Activated effector memory CD4-positive, alpha-beta T cell treated with Interleukin-2 at 50 U/mL for 16 hours (primary cell): ENCODE measurements at regions not wholly inside any gene's neighbourhood (a gene's known extent, or its start where the extent isn't known, plus 50 kb on each side); places are given as distances from the start of the nearest gene placed in this dataset.

Experiments used
- DNase-seq: peaks from one replicate; pipeline ENCODE4 v3.0.0-alpha.2; 2020

DNA sequence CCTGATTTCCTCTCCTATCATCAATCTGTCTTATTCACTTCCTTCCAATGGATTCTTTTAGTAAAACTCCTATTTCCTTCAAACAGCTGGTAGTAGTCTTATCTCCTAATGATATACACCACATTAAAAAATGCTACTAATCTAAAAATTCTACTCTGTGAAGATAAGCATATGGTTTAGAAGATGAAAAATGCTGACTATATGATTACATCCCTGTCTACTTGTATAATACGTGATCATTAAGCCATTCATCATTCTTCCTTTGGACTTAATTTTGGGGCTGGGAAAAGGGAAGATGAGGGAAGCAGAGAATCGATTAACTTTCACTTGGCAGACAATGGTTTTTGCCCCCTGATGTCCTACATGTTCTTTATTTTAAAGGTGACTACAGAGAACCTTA lies 453.1 kb downstream of the NSUN3 start:
- no peak for DNase-seq

DNA sequence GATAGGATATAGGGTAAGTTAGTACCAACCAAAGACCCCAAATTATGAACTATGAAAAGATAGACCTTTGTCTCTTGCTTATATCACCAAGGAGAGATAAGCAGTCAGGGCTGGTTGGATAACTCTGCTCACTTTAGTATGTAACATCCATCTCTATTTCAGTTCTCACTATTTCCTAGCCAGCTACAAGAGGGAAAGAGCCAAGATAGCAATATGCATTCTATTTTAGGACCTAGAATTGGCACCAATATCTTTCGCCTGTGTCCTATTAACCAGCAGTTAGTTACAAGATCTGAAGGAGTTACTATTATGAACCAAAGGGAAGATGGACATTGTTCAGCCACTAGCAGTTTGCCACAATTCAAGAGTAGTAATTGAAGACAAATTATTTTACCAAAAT lies 457.5 kb downstream of the NSUN3 start:
- DNase-seq: no peak

DNA sequence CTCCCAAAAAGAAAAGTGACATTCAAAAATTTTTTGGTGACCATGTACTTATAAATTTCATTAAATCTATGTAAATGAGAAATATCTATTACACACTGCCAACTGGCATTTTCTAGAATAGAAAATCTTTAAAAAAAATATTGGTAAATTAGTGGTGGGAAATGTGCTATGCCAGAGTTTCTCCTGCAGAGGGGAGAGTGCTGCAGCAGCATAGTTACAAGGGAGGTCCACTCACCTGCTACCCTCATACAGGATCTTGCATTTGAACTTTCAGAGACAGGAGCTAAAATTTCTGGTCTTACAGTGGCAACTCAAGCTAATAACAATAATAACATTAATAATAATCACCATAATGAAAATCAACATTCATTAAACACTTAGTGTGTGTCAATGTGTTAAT lies 459.6 kb downstream of the NSUN3 start:
- no peak for DNase-seq

DNA sequence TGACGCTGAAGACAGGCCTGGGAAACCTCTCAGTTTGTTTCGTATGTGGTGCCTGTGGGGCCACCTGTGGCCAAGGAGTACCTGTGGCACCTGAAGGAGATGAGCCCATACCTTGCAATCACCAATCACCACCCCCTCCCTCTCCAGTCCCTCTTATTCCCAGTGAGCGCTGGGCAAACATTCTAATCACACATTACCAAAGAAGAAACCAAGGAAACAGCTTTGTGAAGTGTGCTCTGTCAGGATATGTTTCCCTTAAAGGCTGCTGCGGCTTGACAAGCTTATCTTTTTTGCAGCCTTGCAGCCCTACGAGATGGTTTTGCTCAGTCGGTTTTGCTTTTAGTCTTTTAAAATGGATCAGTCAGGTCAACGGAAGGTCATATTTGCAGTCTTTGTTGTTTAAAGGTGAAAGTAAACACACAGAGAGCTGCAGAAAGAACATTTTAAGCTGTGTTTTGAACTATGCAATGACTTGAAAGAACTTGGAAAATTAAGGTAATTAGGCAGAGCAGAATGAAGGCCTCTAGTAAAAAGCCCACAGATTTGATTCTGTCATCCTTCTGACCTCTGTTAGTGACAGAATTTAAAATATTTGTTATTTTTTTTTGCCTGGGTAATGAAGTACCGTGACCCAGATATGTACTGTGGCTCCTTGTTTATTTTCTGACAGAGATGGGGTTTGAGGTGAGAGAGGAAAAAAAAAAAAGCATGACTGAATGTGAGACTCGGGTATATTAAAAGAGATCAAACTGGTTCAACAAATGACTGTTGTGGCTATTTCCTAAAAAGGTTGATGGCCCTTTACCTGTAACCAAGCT lies 461.4 kb downstream of the NSUN3 start:
- DNase-seq: no peak

DNA sequence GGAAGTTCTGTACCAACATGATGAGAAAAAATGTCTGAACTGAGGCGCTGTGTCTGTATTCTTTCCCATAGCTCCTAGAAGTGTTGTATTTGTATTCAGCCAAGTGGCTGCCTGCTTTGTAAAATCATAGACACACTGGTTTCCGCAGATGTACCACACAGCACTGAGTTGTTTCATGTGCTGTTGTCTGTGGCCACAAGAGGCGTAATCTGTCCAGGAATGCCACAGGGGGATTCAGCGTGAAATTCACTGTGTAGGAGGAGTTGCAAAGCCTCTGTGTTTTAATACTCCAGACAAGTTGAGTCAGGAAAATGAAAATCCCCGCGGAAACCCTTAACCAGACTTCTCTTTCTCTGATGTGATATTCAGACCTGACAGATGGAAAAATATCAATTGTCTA lies 462.2 kb downstream of the NSUN3 start:
- no peak for DNase-seq

DNA sequence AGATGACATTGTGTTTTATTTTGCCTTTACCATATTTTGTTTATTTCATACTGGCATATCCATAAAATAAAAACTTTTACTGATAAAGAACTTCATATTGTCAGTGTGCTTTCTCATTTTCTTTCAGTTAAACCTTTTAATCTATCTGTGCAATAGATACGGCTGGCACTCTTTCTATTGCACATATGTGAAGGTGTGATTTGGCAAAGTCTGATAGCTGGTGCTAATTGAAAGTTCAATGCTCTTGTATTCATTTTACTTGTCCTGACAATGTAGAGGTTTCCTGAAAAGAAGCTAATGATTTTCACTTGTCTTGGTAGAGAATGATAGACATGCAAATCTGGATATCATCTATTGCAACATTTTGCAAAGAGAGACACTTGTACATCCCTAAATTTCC lies 467.0 kb downstream of the NSUN3 start:
- DNase-seq: no peak

DNA sequence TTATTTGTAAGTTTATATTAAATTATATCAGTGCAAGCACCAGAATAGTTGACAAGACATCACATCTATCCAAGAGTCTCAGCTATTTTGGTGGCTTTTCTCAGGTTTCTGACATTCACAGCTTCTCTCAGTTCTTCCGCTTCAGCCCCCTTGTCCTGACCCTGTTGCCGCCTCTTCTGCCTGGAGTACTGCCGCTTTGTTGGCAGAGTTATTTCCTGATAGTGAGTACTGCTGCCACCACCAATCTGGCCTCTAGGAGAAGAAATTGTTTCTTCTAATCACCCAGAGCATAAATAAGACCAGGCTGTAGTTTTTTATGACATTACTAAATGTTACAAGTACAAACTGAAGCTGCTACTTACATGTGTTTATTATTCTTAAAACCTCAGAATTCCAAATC lies 470.1 kb downstream of the NSUN3 start:
- DNase-seq: no peak

DNA sequence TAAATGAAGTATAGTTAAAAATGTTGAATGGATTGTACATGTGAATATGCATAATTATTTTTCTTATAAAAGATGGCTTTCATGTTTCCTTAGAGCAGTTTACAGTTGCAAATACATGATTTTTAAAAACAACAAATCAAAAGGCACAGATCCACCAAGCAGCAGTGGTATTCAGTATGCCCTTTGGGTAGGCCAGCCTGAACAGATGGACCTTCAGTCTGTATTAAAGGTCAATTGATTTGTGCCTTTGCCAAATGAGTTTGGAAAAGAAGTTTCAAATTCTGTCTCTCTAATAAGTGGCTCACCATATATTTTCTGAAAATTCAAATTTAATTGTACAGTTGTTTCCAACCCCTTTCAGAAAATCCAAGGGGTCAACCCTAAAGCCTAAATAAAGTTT lies 477.1 kb downstream of the NSUN3 start:
- no peak for DNase-seq

DNA sequence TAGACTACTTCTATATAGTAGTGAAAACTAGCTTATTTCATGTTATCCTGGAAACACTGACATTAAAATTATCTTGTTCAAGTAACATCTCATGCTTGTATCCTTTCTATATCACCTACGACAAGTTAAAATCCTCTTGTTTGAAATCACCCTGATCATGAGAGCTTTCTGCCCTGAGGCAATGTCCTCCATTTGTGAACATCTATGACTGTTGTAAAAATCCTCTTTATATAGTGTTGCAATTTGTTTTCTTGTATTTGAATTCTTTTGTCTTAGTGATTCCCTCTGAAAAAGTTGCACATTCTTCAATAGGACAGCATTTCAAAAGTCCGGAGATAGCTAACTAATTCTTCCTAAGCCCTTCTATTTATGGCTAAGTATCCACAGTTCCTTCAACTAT lies 480.3 kb downstream of the NSUN3 start:
- no peak for DNase-seq

DNA sequence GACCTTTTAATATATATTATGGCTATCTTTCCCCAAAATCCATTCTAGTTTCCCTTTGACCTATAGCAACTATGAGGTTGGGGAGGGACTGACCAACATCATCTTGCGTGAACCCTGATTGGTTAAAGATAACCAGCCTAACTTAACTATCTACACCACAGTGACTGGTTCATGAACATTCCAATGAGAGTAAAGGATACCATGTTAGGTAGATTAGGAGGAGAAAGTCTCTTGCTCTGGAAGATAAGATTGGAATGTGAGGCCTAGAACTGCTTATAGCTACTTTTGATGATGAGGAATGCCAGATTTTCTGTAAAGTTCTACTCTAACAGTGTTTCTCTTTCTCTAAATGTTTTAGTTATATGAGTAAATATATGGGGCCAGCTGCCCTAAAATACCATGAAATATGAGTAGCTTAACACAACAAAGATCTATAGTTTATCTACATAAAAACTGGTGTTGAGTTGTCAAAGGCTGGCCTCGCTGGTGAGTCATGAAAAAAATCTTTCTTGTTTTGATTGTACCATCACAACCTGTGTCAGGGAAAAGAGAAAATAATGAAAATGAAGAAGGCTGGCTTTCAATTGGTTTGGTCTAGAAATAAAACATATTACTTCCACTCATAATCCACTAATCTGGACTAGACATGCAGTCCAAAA lies 481.4 kb downstream of the NSUN3 start:
- DNase-seq: no peak

DNA sequence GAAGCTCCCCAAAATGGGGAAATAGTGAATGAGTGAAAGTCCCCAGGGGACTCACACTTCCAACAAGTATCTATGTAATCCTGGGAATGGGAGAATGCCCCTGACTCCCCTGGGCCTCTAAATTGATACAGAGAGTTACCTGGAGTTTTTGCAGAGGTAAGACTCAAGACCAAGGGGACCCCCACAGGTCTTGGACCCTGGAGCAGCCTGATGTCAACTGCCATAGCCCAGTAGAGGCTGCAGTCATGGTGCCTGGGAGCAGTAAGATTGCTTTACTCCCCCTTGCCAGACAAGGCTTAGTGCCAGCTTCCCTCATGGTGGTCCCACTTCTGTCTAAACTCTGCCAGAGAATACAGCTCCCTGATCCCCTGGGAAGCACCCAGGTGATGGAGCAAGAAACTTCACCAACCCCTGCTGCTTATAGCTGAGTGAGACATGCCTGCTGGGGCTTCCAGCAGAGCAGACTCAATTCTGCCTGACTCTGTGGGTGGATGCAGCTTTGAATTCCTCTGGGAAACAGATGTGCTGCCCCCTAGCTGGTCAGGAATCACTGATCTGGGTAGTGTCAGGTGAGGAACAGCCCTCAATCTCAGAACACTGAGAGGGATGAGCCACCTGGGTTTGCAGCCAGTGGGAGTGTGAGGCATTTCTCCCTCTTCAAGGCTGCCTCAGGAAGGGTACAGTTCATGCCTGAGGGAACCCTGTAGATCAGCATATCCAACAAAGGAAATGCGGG lies 485.9 kb downstream of the NSUN3 start:
- no peak for DNase-seq

DNA sequence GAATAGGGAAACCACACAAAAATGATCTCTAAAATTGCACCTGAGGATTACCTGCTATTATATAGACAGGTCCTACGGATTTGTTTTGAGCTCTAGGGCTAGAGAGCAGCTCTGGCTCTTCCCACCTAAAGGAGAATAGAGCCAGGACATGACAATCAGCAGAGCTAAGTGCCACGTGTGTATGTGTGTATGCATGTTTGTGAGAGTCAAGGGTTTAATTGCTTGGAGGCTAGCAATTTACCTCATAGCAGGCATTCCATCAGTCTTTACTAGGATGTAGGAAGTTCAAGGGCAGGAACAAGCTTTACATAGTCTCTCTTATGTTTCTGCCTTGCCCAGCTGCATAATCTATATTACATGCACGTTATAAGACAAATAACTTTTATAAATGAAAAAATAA lies 498.2 kb downstream of the NSUN3 start:
- no peak for DNase-seq

DNA sequence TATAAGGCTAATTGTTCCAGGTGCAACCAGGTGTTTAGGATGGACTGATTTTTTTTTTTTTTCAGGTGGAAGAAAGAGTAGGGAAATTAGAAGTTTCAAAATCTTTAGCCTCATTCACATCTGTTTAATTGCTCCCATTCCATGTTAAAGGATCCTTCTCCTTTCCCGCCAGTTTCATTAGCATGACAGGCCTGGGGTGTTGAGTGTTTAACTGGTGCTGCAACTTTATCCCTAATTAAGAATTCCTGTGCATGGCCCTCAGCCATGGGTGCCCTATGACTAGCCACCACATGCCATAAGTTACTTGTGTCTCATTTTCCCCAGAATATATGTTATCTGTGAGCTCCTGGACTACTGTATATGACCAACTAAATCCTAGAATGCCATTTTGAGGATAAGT lies 501.4 kb downstream of the NSUN3 start:
- no peak for DNase-seq

DNA sequence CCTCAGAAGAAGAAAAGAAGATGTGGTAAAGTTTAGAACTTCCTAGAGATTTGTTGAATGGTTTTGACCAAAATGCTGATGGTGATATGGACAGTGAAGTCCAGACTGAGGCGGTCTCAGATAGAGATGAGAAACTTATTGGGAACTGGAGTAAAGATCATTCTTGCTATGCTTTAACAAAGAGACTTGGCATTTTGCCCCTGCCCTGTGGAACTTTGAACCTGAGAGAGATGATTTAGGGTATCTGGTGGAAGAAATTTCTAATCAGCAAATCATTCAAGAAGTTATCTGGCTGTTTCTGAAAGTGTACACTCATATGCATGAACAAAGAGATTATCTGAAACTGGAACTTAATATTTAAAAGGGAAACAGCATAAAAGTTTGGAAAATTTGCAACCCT lies 505.2 kb downstream of the NSUN3 start:
- no peak for DNase-seq

DNA sequence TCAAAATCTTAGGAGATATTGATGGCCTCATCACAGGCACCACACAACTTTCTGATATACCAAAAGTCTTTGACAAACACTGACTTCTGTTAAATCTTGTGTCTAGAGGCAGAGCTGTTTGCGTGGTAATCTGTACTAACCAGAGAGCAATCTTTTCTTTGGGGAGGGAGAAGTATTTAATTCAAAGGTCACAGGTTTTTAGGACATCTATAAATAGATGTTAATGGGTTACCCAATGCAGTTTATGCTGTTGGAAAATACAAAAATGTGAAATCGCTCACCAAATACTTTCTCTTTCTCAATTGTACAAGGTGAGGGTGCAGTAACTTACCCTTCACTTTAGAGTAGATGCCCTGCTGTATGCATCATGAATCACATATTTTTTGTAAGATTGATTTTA lies 510.5 kb downstream of the NSUN3 start:
- DNase-seq: no peak

DNA sequence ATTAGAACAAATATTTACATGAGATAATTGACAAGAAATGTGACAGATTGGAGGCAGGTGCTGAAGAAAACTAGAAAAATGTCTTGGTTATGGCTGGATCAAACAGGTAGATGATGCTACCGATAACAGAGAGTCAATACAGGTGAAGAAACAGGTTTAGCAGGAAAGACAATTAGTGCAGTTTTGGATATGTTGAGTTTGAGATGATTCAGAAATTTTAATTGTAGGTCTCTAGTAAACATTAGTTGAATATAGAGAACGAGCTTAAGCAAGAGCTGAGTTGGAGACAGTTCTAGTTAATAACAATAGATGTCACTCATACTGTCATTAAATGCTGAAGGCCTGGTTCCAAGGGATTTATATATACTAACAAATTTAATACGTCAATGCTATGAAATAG lies 524.4 kb downstream of the NSUN3 start:
- no peak for DNase-seq

DNA sequence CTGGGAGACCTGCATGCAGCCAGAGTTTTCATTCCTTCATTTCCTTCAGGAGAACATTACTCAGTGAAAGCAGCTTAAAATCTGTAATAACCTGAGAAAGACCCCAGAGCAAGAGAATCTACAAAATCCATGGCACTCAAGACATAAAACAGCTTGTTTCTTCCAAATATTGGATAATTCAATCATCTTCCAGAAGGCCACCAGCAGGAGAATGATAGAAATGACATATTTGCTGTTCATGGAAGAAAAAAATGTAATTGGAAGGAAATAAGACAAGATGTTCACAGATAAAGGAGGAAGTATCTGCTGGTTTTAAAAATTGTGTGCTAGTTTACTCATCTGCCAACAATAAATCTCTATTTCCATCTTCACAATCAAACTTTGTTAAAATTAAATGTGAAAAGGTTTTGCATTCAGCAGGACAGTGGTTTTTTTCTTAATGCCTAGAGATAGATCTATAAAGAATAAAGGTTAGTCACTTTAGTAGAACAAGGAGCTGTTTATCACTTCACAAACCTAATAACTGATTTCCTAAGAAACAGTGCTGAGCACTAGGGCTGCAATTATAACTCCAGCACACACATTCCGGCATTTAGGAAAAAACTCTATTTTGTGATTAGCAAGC lies 530.8 kb downstream of the NSUN3 start:
- no peak for DNase-seq

DNA sequence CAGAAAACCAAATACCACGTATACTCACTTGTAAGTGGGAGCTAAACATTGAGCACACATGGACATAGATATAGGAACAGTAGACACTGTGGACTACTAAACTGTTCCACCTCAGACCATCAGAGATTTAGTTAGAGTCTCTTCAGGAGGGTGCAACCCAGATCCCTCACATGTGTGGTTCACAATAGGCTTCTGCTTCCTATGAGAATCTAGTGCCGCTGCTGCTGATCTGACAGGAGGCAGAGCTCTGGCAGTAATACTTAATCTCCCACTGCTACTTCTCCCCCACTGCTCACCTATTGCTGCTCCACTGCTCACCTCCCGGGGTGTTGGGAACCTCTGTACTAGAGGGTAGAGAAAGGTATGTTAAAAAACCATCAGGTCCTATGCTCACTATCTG lies 533.3 kb downstream of the NSUN3 start:
- no peak for DNase-seq

DNA sequence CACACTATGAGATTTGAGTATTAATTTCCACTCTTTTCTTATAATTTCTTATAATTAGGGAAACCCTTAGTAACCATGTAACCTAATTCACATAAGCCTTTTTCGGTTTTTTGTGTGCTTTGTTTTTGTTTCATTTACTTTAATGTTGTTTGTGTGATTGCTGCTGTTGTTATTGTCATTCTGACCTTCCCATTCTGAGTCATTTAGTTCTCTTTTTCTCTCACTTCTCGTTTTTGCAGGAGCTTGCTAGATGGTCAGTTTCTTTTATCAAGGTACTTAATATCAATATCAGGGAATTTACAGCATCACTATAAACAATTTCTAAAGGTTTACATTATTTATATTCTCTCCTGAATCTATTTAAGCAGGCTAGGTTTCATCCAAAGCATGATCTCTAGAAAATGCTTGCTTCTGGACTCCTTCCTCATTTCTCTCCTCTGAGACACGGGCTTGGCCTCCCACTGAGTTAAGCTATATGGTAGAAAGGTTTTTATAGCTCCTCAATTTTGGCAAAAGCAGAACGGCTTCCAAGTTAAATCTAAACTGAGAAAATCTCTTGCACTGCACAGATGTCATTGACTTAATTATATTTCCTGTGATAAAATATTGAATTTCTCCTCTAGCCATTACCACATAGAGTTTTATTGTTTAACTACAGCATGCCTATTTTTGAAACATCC lies 534.2 kb downstream of the NSUN3 start:
- no peak for DNase-seq

DNA sequence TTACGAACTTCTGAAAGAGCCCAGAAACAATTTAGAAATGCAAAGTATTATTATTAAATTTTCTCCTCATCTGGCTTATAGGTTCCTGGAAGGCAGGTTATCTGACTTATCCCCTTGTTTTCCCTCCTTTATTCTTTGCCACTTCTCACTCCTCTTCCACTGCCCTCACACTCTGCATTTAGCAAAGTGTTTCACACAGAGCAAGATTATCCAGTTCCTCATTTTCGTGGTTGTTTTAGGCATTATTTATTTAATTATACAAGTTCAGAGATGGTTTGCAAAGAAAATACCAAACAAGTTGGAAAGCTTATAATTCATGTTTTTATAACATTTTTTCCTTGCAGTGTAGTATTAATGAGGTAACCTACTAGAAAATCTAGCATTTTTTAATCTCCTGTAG lies 544.9 kb downstream of the NSUN3 start:
- DNase-seq: no peak

DNA sequence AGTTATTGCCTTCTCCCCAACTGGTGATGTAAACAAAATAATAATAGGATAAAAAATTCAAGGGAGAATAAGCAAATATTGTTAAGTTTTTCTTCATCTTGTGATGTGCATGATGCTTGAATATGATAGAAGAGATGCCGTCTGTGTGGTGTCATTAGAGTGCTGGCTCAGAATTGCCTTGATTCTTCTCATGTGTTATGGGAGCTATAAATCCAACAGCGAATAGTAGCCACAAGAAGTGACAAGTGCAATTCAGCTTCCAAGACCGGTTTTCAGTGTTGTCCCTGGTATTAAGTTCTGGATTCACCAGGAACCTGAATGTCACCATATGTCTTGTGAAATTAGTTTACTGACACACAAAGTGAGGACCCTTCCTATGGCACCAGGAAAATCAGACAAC lies 547.0 kb downstream of the NSUN3 start:
- no peak for DNase-seq

DNA sequence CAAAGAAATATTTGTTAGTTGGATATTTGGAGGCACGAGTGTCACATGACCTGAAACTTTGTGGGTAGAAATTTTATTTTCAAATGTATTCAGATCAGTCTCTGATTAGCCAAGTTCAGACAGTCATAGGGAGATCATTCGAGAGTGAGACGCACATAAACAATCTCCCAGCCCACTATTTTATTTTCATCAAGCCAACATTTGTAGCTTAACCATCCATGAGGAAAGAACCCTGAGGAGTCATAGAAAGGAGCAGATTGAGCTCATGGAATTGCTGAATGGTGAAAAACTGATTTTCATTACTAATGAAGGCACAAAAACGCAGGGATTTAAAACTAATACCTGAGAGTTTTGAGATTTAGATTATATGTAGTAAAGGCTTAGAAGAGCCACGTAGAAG lies 548.7 kb downstream of the NSUN3 start:
- no peak for DNase-seq

DNA sequence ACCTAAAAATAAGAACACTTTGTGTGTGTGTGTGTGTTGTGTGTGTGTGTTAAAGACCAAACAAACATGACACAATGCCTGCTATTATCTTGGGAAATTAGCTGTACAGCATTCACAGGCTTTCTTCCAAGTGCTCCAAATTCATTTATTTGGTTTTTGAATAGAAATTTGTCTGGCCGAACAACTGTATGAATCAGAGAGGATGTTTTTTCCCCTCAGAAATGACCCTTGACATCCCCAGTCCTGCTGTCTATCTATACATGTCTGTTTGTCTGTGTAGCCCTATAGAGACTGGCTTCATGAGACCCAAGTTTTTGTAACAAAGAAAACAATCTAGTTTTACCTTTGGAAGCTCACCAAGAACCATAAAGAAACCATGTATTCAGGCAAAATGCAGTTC lies 549.8 kb downstream of the NSUN3 start:
- no peak for DNase-seq
